Esophagus (tissue), 2 donors: ENCODE measurements at regions not wholly inside any gene's neighbourhood (a gene's known extent, or its start where the extent isn't known, plus 50 kb on each side); places are given as distances from the start of the nearest gene placed in this dataset.
"Not testable (repeated sequence)": the region's sequence is repeated elsewhere in the genome, so short reads cannot be mapped to it uniquely, and the experiment has no call there.

ENCODE experiments used
- H3K27ac ChIP-seq, 2 donors: one replicate each; pipeline ENCODE4 v1.5.1; 2013; ENCODE audit warnings: low read depth in 2 of 2, mild to moderate bottlenecking in 2 of 2, inconsistent platforms in 1 of 2, low read length in 1 of 2, moderate library complexity in 1 of 2
- H3K27me3 ChIP-seq, 2 donors: one replicate each; pipeline ENCODE4 v1.6.1; 2013; ENCODE audit warnings: low read length in 2 of 2, control low read depth in 1 of 2, mild to moderate bottlenecking in 1 of 2; ENCODE audit not compliant: insufficient read depth in 2 of 2, control insufficient read depth in 1 of 2
- H3K36me3 ChIP-seq, 2 donors: one replicate each; pipeline ENCODE4 v1.6.1; 2013; ENCODE audit warnings: low read length in 1 of 2; ENCODE audit not compliant: control insufficient read depth in 2 of 2, insufficient read depth in 2 of 2
- H3K4me1 ChIP-seq, 2 donors: one replicate each; pipeline ENCODE4 v1.6.1; 2013; ENCODE audit warnings: low read length in 1 of 2; ENCODE audit not compliant: control insufficient read depth in 2 of 2, insufficient read depth in 2 of 2
- H3K4me3 ChIP-seq, 2 donors: one replicate each; pipeline ENCODE4 v1.5.1; 2013; ENCODE audit warnings: low read length in 2 of 2, mild to moderate bottlenecking in 2 of 2, low read depth in 1 of 2, moderate library complexity in 1 of 2
- H3K9me3 ChIP-seq, 2 donors: one replicate each; pipeline ENCODE4 v1.6.1; 2013; ENCODE audit warnings: mild to moderate bottlenecking in 2 of 2, low read depth in 1 of 2, low read length in 1 of 2, moderate library complexity in 1 of 2; ENCODE audit not compliant: control insufficient read depth in 2 of 2, insufficient read depth in 1 of 2
- WGBS, 2 donors: extraction: QIAGEN DNeasy Blood & Tissue Kit; methylation state at CpG; one replicate each; pipeline ENCODE4 v1.1.7; 2013; 5-methylcytosine and 5-hydroxymethylcytosine counted together
- donor health status: healthy with polysubstance abuse.
- donor health status: Bipolar disorder and iron deficiency.

GRCh38 chr4:81737865-81738559, 266.3 kb upstream of the RASGEF1B start:
- 77 to 89% methylated on average over 2 of the region's 2 CpGs for WGBS, 2 donors
- Histone ChIP-seq H3K9me3 (no peaks in the 10 kb centered on the region), H3K27ac (no peak overlapping the region), H3K27me3 (no peaks in the 10 kb centered on the region), H3K4me1 (no peaks in the 10 kb centered on the region), H3K36me3 (no peaks in the 10 kb centered on the region), H3K4me3 (no peak overlapping the region)

- no peaks in the 10 kb centered on the region for H3K27me3 ChIP-seq
- no peaks in the 10 kb centered on the region for H3K4me1 ChIP-seq
- H3K27ac ChIP-seq = no peak overlapping the region
- no peaks in the 10 kb centered on the region for H3K9me3 ChIP-seq
- no peak overlapping the region for H3K4me3 ChIP-seq
- H3K36me3 ChIP-seq = no peaks in the 10 kb centered on the region
- 66 to 80% methylated on average over 2 of the region's 2 CpGs for WGBS, 2 donors
Measured at GRCh38 chr4:81736324-81736723, 264.6 kb upstream of the RASGEF1B start.

GRCh38 chr4:81732980-81733379, 261.3 kb upstream of the RASGEF1B start:
- no peaks in the 10 kb centered on the region for H3K9me3 ChIP-seq
- H3K36me3 ChIP-seq = no peaks in the 10 kb centered on the region
- 71 to 79% methylated on average over 1 of the region's 1 CpG for WGBS, 2 donors
- H3K4me3 ChIP-seq = no peak overlapping the region
- H3K4me1 ChIP-seq = no peaks in the 10 kb centered on the region
- no peaks in the 10 kb centered on the region for H3K27me3 ChIP-seq
- H3K27ac ChIP-seq = no peak overlapping the region

GRCh38 chr4:81724925-81725329, 253.2 kb upstream of the RASGEF1B start:
- WGBS, 2 donors = 50 to 57% methylated on average over 2 of the region's 2 CpGs

GRCh38 chr4:81723927-81724587, 252.3 kb upstream of the RASGEF1B start:
- no peak overlapping the region for H3K4me3 ChIP-seq
- H3K27me3 ChIP-seq = no peaks in the 10 kb centered on the region
- H3K36me3 ChIP-seq = no peaks in the 10 kb centered on the region
- 48 to 52% methylated on average over 3 of the region's 3 CpGs for WGBS, 2 donors
- peaks cover 0 to 7% of the 10 kb centered on the region in 2 donors for H3K4me1 ChIP-seq
- no peak overlapping the region for H3K27ac ChIP-seq
- H3K9me3 ChIP-seq = no peaks in the 10 kb centered on the region

More at GRCh38 chr4:81724925-81725329, 253.2 kb upstream of the RASGEF1B start:
- H3K36me3 ChIP-seq = no peaks in the 10 kb centered on the region
- peaks cover 0 to 7% of the 10 kb centered on the region in 2 donors for H3K4me1 ChIP-seq
- H3K4me3 ChIP-seq = no peak overlapping the region
- H3K27me3 ChIP-seq = no peaks in the 10 kb centered on the region
- peak overlapping the region; percentile 65 to 87 for H3K27ac ChIP-seq
- H3K9me3 ChIP-seq = no peaks in the 10 kb centered on the region

GRCh38 chr4:81723019-81723884, 251.5 kb upstream of the RASGEF1B start:
- no peaks in the 10 kb centered on the region for H3K27me3 ChIP-seq
- no peaks in the 10 kb centered on the region for H3K36me3 ChIP-seq
- H3K4me1 ChIP-seq = peaks cover 0 to 7% of the 10 kb centered on the region in 2 donors
- 66 to 68% methylated on average over 3 of the region's 3 CpGs for WGBS, 2 donors
- H3K9me3 ChIP-seq = no peaks in the 10 kb centered on the region
- no peak overlapping the region for H3K27ac ChIP-seq
- no peak overlapping the region for H3K4me3 ChIP-seq

GRCh38 chr4:81722290-81722851, 250.7 kb upstream of the RASGEF1B start:
- WGBS, 2 donors = 34 to 40% methylated on average over 9 of the region's 9 CpGs
- H3K4me1 ChIP-seq = peaks cover 0 to 7% of the 10 kb centered on the region in 2 donors
- no peak overlapping the region for H3K27ac ChIP-seq
- H3K4me3 ChIP-seq = no peak overlapping the region
- H3K27me3 ChIP-seq = no peaks in the 10 kb centered on the region
- H3K36me3 ChIP-seq = no peaks in the 10 kb centered on the region
- no peaks in the 10 kb centered on the region for H3K9me3 ChIP-seq

- H3K36me3 ChIP-seq = no peaks in the 10 kb centered on the region
- H3K9me3 ChIP-seq = no peaks in the 10 kb centered on the region
- no peaks in the 10 kb centered on the region for H3K27me3 ChIP-seq
- 70 to 80% methylated on average over 5 of the region's 5 CpGs for WGBS, 2 donors
- H3K4me1 ChIP-seq = no peaks in the 10 kb centered on the region
- H3K27ac ChIP-seq = no peak overlapping the region
- H3K4me3 ChIP-seq = no peak overlapping the region
Measured at GRCh38 chr4:81715757-81716156, 244.1 kb upstream of the RASGEF1B start.

- not testable (repeated sequence) for H3K4me1 ChIP-seq, H3K9me3 ChIP-seq
- WGBS, 2 donors = 37 to 55% methylated on average over 8 of the region's 8 CpGs
Measured at GRCh38 chr4:81715357-81715756, 243.7 kb upstream of the RASGEF1B start.

More at GRCh38 chr4:81715357-81715756, 243.7 kb upstream of the RASGEF1B start:
- not testable (repeated sequence) for H3K27me3 ChIP-seq, H3K27ac ChIP-seq, H3K4me3 ChIP-seq, H3K36me3 ChIP-seq
